DMS53 treated with DMSO at 0.1 percent for 48 hours (cell line): ENCODE measurements at regions not wholly inside any gene's neighbourhood (a gene's known extent, or its start where the extent isn't known, plus 50 kb on each side); places are given as distances from the start of the nearest gene placed in this dataset.
A peak's percentile ranks its signal among the peaks of the same experiment; 100 is the strongest.

Source experiments
- DNase-seq: peaks from one replicate; lab custom pipeline; 2025; ENCODE audit not compliant: unreplicated experiment; lab: John Stamatoyannopoulos, UW

DNA sequence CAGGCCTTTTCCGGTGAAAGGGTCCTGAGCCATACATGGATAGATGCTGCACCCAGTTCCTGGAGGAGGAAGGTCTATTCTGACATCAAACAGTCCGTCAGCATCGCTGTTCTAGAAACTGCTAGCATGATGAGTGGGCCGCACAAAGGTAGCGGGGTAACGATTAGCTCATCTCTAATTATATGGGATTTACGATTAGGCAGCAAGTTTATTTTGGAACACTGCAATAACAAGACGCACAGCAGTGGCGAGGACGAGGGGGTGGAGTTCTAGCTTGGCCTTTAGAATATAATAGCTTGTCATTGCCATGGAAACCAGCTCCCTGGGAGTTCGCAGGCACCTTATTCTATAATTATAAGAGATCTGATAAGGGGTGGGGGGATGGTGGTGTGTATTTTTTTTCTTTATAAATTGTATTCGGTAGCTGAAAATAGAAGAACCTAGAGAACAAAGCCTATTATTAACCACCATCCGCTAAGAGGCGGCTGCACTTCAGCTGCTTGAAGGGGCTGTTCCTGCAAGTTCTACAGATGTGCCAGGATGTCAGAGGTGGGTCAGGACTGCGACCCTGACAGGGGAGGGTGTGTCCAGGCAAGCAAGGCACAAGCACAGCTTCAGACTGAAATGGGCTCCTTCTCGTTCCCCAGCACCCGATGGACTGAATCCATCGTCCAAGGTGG lies 311.0 kb downstream of the AGTPBP1 start:
- DNase-seq = no peak

DNA sequence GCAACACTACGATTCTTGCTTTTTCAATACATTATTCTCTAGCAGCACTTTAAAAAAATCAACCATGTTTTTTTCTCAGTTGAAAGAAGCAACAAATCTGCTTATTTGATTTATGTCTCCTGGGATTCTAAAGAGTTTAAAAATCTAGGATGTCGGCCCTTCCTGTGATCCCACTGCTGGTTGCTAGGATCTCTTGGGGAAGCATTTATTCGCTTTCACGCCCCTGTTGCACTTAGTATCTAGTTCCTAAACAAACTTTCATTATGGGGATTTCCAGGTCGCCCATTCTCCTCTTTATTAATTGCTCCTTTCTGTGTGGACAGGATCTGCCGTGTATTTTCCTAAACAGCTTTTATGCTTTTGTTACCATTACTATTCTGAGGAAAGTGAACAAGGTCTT lies 313.5 kb downstream of the AGTPBP1 start:
- no peak for DNase-seq

DNA sequence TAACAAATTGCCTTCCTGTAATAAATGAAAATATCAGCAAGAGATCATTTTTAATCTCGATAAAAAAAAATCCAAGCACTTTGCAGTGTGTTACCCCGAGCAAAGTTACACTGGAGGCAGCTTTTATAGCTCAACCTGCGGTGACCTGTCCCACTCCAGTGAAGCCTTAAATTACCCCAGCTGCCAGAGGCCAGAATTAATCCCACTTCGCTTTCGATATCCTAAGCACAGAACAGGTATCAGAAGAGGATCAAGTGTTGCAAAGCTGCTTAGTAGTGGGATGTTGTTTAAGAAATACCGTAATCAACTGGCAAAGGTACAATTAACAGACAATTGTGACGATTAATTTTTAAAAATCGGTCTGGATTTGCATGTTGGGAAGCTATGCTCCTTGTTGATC lies 314.0 kb downstream of the AGTPBP1 start:
- DNase-seq = no peak

DNA sequence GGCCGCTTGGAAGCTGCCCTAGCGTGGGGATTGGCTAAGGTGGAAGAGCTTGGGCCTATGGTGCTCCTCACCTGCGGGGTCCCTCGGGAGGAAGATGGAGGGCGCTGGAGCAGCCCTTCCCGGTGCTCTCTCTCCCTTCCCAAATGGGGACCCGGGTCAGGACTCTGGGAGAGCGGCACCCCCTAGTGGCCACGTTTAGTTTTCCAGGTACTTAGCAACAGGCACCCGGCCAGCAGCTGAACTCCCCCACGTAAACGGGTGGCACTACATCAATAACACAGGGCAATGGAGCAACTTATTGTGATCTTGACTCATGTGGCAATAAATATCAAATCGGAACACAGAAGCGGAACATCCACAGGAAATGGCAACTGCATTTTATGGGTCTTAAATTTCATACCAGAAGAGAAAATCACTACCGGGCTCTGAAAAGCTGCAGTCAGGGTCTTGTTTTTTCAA lies 316.6 kb downstream of the AGTPBP1 start:
- no peak for DNase-seq

DNA sequence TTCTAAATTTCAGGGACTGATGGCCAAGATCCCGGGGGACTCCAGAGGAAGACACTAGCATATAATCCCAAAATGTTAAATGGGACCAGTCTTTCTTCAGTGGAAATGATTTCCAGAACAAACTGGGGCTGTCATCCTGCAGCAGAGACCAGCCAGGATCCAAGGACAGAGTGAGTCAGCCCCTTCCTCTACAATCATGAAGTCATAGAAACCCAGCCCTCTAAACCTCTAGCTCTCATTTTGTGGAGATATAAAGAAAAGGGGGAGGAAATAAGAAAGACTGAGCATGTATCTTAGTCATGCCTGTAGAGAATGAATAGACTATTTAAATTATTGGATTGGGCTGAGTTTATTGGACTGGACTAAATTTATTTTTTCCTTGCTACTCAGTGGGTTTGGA lies 318.3 kb downstream of the AGTPBP1 start:
- no peak for DNase-seq

DNA sequence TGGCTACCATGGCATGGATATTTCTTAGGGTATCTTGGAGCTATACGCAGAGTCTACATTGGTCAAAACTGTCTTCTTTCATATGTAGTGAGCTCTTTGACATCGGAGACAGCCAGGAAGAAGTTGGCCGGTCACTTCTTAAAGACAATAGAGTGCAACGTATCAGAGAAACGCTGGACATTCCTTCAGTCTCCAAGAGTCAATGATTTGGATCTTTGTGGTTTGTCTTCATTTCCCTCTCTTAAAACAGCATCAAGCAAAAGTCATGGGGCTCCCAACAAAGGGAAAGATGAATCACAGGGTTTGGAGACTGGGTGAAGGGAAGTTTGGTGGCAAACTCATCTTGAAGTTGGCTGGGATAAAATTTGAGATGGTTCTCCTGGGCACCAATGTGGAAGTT lies 320.1 kb downstream of the AGTPBP1 start:
- DNase-seq = no peak

DNA sequence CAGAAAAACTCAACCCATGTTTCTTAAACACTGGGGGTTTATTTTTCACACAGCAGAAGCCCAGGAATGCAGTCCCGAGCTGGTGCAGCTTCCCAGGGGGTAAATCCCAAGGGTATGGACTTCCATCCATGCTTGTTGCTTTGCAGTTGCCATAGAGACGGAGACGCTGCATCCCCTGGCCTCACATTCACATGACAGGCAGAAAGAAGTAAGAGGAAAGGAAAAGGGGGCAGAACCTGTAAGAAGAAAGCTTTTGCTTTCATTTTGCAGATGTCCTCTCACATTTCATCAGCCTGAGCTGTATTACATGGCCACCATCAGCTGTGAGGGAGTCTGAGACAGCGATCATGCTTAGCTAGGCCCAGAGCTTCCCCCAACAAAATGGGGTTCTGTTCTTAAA lies 321.0 kb downstream of the AGTPBP1 start:
- DNase-seq = no peak

DNA sequence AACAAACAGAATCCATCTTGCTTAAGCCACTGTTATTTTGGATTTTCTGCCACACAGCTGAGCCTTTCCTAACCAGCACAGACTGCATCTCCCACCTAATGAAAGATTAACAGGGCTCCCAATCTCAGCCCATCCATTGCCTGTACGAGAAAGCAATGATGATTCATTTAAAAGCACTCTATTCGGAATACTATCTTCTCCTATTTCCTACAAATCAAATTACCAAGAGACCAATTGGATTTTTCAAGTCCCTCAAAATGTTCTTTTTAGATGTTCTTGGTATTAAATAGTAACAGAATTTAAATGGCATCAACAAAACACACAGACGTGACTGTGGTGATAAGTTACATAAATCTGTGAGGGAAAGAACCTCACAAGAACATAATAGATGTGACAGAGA lies 324.1 kb downstream of the AGTPBP1 start:
- no peak for DNase-seq

DNA sequence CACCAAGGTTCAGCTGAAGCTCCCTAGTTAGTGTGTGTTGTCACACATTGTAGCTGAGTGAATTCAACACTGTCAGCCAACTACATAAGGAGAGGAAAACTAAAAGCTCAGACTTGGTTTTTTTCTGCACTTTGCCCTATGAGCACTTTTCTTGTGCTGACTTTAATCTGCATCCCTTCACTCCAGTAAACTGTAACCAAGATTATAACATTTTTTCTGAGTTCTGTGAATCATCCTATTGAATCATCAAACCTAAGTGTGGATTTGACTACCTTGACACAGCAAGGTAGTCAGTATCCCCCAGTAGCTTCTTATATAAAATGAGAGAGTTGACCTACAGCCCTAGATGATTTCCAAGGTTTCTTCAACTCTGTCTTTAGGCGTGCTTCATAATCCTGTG lies 325.0 kb downstream of the AGTPBP1 start:
- DNase-seq = no peak

DNA sequence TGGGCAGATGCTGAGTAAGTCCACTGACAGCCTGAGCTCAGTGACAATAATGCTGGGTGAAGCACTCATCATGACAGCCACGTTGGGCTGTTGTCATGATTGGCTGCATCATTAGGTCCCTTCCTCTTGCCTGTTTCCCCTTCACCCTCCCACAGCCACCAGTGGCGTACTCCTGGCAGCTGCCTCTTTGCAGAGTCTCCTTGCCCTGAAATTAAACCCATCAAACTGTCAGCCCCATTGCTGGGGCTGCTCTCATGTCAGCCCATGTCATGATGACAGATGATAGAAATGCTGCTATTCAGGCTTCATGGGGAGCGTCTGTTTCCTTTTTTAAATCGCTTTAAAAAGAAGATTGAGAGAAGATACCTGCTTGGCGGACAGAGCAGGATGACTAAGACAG lies 327.4 kb downstream of the AGTPBP1 start:
- DNase-seq = no peak

DNA sequence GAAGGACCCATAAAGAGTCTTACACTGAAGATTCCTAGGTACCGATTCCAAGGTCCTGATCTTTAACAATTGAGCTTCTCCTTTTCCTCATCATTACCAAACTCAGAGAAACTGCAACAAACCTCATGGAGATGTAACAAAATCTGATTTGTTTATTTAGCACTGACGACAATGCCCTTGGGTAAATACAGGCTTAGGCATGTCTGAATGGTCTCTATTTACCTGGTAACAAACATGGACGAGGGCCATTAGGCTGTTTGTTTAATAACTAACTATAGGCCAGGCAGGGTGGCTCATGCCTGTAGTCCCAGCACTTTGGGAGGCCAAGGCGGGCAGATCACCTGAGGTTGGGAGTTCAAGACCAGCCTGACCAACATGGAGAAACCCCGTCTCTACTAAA lies 333.3 kb downstream of the AGTPBP1 start:
- DNase-seq = peak; percentile 10

DNA sequence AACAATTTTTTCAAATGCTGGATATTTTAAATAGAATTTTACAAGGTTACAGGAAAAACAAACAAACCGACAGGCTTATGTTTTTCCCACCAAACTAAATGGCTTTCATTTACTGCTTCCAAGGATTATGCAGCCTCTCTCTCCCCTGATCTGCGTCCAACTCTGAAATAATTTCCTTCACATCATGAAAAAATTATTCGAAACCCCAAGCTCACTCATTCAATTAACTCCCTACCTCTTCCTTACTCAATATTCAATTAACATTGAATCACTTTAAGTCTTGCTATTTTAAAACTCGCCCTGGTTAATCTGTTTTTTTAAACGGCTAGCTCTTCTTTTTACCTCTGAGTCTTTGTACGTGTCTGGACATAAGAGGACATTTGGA lies 336.2 kb downstream of the AGTPBP1 start:
- DNase-seq = no peak

DNA sequence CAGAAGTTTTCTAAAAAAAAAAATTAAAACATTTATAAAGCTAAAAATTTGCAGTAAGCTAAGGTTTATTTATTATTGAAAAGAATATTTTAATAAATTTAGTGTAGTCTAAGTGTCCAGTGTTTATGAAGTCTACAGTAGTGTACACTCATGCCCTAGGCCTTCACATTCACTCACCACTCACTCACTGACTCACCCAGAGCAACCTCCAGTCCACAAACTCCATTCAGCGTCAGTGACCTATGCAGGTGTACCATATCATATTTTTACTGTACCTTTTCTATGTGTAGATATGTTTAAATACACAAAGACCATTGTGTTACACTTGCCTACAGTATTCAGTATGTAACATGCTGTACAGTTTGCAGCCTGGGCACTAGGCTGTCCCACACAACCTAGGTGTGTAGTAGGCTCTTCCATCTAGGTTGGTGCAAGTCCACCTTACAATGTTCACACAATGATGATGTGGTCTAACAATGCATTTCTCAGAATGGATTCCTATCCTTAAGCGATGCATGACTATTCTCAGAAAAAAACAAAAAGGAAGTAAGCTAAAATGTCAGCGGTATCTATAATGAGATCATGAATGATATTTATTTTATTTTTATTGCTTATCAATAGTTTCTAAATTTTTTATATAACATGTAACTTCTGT lies 336.7 kb downstream of the AGTPBP1 start:
- DNase-seq = no peak

DNA sequence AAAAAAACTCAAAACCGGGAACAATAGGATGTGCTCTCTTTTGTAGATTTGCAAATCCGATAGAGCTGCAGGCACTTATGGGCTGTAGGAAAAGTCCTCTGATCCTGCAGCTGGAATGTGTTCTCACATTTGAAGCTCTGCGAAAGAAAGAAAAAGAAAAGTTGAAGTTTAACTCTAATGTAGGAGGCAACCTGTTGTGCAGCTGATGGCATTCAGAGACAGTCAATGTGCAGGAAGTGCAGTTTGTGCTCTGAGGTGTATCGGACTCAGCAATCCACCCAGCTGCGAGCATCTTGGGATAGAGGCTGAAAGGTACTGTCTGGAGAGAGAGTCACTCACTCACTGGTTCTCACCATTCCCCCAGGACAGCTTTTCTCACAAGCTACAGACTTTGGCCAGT lies 339.2 kb downstream of the AGTPBP1 start:
- DNase-seq = no peak

DNA sequence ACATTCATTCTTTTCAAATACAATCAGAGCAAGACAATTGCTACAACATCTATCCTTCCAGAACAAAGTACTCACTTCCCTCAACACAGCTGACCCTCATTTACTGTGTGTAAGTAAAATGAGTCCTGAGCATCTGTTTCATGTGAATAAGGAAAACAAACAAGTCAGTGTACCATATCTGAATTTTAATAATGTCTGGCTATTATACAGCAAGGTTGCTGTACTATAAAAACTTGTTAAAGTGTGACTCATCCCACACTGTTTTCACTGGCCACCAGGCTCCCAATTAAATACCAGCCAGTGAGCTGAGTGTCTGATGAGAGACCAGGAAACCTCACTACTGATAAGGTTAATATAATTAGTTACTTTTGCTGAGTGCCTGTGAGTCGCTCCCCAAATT lies 339.8 kb downstream of the AGTPBP1 start:
- DNase-seq = no peak

DNA sequence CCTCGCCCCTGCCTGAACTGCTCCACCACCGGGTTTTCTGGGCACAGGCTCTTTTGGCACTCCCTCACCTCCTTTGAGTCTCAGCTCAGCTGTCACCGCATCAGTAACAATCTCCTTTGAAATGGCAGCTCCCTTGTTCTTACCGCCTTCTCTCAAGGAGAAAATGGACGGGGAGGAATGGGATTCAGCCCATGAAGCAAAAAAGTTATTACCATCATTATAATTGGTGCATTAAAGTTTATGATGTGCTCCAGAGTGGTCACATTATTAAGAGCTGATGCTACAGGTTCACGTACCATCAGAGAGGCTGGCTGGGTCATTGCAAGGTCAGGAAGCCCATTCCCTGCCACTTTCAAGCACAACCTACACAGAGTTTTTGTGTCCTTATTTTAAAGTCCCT lies 344.7 kb downstream of the AGTPBP1 start:
- DNase-seq = no peak

DNA sequence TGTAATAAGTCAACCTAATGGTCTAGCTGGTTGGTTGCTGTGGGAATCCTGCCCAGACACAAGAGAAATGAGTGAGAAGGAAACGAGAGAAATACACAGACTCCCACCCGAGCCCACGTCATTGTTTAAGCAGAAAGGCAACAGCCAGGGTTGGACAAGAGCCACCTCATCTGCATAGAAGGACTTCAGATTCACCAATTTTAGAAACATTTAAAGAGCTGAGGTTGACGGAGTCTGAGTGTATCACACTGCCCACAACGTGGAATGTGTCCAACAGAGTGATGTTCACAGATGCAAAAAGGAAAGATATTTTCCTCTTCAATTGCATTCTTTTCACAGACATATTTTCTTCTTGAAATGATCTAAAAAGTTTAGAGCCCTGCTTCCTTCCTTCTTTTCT lies 349.5 kb downstream of the AGTPBP1 start:
- no peak for DNase-seq

DNA sequence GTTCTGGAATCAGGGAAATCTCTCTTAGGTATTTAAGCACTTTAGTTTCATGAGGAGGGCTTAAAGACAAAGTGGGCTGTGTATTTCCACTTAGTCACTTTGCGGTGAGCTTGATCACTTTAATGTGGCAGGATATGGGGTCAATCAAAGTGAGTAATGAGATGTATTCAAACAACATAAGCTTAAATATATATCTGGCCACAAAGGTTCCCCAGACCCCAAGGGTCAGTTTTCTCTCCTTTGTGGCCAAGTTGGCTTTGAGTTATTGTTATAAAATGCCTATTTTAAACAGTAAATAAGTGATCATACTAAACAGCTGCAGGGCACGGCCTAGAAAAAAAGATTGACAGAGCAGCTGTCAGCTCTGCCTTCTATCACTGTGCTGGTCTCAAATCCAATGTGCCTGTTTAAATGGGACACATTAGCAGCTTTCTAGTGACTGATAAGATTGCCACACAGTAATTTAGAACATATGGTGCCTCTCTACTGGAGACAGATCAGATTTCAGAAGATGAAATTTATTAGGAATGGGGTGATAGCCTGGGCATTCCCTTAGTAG lies 363.9 kb downstream of the AGTPBP1 start:
- no peak for DNase-seq

DNA sequence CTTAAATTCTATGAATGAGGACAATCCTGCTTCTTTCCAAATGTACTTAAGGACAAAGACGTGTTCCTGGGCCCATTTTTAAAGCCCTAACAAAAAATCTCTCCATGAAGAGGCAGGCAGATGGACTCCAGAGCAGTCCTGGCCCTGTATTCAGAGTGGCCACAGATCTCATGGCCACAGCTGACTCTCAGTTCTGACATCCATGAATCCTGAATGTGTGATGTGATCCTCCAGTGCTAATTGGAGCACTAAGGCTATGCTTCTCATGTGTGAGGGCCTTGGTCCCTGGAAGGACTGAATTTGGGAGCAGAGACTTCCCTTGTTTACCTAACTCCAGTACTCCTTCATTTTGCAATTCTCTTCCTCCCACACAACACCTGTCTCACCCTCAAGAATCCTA lies 373.0 kb downstream of the AGTPBP1 start:
- DNase-seq = no peak

DNA sequence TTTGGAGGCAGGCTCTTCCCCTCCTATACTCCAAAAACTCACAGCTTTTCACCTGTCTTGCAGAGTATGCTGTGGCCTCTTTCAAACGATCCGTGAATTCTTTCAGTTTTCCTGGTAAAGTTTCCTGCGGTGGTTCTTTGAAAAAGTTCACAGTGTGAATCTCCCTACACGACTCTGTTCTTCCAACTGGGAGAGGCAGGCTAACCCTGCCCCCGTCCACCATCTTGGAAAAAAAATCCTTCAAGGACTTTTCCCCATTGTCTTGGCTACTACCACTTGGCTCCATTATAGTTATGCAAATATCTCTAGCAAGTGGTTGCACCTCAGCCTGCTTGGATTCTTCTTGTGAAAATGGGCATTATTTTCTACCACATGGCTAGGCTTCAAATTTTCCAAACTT lies 382.6 kb downstream of the AGTPBP1 start:
- no peak for DNase-seq

DNA sequence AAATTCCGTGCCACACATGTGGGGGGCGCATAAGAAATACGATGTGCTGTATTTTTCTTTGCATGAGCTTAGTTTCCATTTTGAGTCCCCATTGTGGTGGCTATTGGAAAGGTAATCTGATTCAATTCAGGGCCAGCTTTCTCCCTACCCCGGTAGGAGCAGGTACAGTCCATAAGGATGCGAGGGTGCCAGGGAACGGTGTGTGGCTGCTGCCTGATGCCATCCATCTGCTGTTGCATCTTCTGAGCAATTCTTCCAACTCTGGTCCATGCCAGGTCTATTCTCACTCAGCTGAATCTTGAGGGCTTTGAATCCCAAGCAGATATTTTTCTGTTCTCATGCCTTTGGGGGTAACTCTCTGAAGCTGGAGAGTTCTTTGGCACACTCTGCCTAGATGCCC lies 392.7 kb downstream of the AGTPBP1 start:
- DNase-seq = no peak

DNA sequence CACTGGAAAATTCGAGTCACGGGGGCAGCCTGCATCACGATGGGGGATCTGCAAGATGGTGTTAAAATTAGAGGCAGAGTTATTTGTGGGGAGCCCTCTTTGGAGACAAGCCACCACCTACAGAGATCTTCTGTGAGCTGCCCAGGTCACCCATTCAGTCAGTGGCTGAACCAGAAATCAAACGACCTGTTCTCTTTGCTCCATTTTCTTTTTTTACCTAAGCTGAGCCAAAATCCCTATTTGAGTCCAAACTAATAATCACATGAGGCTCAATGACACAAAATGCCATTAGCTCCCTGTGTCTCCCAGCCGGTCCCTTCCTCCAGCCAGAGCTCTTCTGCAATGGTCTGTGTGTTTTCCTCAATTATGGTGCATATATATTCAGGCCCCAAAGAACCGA lies 394.2 kb downstream of the AGTPBP1 start:
- no peak for DNase-seq

DNA sequence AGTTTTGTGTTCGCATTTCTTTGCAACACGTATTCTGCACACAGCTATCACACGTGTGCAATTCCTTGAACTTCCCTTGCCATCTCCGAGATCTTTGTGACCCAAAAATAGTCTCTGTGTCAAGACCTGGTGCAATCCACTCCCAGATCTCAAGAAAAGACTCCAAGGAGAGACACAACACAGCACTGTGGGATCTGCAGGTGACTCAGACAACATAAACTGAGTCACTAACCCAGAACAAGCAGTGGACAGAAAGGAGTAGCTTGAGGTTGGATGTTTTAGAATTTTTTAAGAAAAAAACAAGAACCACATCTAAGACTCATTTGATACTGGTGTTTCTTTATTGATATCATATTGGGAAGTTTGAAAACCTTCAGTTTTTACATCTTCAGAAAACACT lies 396.9 kb downstream of the AGTPBP1 start:
- no peak for DNase-seq
